Eye (tissue), 1 donor: ENCODE measurements at regions not wholly inside any gene's neighbourhood (a gene's known extent, or its start where the extent isn't known, plus 50 kb on each side); places are given as distances from the start of the nearest gene placed in this dataset.

ENCODE experiments used
- DNase-seq: peaks from one replicate; pipeline ENCODE4 v3.0.0-alpha.2; 2015

DNA sequence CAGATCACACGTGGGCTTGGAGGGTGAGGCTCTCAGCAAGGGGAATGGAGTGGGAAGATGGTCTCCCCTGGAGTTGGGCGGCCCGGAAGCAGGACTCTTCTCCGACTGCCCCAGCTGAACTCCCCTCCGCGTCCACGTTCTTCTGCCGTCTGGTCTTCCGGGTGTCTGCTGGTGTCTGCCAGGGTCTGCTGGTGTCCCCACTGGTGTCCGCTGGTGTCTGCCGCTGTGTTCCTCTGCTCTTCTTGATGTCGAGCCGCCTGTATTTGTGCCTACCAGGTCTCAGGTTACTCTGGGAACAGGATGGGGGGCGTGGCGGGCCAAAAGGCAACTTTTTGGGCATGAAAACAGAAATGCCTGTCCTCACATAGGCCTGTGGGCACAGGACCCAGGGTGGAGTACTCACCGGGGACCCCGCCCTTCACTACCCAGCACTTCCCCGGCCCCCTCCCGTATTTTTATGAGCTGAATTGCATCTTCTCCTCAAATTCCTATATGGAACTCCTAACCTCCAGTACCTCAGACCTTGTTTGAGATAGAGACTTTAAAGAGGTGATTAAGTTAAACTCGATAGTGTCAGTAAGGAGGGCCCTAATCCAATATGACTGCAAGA lies 675.4 kb downstream of the SEMA5A start:
- no peak for DNase-seq

DNA sequence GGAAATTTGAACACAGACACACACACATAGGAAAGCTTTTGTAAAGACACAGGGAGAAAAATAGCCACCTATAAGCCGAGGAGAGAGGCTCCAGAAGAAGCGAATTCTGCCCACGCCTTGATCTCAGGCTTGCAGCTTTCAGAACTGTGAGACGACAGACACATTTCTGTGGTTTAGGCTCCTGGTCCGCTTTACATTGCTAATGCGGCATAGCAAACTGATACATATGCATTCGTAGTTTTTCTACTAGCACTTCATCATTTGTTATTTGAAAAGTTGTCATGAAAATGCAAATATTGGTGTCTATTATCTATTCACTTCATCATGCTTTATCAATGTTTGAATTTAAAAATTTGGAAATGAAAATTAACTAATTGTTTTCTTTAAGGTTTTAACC lies 674.9 kb downstream of the SEMA5A start:
- DNase-seq, result no peak

DNA sequence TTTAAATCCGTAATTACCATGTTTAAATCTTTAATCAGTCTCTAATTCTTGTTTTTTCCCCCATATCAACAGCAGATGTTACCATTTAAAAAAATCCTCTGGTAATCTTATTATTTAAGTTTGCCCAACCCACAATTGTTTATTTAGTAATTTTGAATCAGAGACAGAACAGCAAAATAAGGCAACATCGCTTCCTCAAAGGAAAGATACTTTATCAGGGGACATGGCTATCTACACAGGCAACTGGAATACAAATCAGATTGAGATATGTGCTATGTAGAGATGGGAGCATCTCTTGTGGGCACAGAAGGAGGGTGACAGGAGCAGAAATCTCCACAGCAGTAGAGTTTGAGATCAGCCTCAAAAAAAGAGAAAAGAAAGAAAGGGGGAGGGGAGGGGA lies 674.4 kb downstream of the SEMA5A start:
- no peak for DNase-seq

DNA sequence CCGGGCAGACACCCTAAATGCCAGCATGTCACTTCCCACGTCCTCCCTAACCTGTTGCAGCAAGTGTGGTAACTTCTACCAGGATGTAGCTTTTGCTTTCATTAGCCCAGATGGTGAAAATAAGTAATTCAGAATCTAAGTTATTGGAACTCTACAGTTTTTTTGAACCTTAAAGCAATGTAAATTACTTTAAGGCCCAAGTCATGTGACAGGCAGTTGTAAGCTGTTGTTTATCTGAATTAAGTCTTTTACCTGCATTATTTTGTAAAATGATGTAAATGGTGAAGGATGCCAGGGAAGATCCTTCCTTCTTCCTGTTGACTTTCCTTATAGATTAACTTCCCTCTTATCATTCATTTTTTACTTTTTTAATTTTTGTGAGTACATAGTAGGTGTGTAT lies 670.2 kb downstream of the SEMA5A start:
- no peak for DNase-seq

DNA sequence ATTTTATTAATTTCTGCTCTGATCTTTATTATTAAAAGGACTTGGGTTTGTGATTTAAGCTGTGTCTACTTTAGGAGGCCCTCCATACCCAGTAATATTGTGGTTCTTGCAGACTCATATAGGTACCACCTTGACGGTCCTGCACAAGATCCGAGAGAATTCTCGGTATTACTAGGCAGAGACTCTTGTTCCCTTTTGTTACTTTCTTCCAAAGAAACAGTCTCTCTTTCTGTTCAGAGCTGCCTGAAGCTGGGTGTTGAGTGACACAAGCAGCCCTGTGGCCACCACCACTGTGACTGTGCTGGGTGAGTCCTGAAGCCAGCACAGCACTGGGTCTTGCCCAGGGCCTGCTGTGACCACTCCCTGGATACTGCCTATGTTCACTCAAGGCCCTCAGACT lies 666.6 kb downstream of the SEMA5A start:
- DNase-seq, result no peak

DNA sequence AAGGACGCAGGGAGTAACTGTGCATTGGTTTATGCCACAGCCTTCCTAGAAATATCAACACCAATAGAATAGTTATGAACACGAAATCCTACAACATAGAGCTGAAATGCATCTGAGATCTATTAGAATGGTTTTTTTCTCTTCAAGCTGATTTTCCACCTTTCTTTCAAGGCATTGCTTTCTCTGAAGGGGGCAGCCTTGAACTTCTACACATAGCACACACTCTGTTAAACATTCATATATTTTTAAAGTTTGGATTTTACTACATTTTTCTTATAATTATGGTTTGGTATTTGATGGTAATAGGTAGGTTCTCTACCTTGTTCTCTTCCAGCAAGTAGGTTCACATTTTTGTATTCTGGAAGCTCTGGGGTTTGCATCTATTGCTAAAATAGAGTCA lies 661.8 kb downstream of the SEMA5A start:
- DNase-seq, result no peak

DNA sequence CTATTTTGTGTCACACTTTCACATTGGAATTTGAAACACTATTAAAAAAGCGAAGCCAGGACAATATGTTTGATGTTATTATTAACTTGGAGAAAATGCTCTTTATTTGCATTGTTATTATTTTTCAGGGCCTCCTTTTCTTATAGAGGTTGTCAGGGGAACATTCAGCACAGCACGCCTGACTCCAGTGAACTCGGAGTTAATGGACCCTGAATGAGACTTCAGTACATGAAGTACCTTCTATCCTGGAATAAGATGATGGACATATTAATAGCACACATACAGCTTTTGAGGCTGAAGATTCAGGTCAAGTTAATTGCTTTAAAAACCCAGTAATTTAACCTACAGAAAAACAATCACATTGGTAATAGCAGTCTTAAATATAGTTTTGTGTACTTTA lies 652.9 kb downstream of the SEMA5A start:
- no peak for DNase-seq

DNA sequence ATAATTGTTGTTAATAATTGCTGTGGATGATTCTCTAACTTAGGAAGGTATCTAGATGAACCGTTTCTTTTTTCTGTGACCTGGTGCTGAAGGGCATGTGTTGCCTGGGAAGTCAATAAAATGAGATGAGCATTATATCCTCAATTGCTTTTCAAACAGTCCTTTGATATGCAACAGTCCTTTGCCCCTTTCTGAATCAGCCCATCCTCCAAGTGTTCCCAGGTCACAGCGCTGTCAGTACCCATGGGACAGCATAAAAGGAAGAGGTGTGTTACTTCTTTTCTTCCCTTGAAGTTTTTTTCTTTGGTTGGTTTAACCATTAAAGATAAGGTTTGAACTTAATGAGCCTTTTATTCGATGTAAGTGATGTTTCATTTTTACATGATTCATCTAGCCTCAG lies 651.8 kb downstream of the SEMA5A start:
- no peak for DNase-seq

DNA sequence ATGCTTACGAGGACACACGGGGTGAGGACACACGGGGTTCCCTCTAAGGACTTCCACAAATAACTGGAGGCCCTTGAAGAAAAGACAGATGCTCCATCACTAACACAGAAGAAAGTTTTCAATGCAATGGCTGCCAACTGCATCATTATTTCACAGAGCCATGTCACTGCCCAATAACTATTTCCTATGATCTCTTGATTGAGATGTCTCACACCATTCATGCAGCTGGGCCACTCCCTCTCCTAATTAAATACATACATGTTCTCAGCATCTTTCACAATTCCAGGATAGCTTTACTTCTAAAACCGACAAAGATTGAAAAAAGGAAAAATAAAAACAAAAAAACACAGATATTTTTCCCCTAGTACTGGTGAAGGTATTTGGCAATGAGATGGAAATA lies 650.8 kb downstream of the SEMA5A start:
- no peak for DNase-seq

DNA sequence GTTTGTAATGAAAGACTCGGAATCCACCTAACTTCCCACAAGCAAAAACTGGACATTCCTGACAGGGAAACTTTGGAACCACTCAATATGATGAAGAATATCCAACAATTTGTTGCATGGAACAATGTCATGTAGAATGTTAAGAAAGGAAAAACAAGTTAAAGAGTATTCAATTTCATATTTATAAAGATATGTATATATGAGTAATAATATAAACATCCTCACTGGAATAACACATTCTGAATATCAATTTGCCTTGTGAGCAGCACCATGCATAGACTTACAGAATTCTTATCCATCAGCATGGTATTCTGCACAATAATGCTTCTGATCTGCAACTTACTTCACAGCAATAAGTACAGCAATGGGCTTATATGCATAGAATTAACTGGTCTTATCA lies 650.3 kb downstream of the SEMA5A start:
- DNase-seq, result no peak

DNA sequence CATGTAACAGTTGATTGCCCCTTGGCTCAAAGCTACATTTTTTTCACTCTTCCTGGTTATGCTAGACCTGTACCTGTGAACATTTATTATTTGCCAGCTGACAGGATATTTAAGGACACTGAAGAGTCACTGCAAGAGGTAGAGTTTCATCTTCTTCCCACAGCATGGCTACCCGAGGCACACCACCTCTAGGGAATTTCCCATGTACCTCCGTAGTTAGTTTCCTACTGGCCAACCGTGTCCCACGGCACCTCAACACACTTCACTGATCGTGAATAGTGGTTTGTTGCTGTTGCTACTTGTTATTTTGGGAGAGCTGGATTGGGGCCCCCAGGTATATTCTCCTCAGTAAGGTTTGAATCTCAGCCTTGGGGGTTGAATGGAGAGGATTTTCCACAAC lies 648.6 kb downstream of the SEMA5A start:
- no peak for DNase-seq

DNA sequence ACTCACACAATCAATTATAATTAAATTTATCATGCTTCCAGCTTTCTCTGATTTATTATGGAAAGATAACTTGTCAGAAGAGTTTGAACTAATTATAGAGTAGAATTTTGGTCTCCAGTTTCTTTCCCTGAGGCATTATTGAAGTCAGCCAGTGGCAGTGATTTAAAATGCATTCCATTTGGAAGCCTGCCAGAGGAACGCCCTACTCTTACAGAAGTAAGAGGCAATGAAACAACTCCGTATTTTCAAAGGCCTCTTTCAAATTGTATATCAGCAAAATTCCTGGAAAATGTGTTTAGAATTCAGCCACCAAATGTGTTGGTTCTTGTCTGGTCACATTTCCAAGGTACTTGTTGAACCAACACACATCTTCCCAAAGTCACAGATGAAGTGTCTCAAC lies 640.9 kb downstream of the SEMA5A start:
- DNase-seq, result peak; percentile 65

DNA sequence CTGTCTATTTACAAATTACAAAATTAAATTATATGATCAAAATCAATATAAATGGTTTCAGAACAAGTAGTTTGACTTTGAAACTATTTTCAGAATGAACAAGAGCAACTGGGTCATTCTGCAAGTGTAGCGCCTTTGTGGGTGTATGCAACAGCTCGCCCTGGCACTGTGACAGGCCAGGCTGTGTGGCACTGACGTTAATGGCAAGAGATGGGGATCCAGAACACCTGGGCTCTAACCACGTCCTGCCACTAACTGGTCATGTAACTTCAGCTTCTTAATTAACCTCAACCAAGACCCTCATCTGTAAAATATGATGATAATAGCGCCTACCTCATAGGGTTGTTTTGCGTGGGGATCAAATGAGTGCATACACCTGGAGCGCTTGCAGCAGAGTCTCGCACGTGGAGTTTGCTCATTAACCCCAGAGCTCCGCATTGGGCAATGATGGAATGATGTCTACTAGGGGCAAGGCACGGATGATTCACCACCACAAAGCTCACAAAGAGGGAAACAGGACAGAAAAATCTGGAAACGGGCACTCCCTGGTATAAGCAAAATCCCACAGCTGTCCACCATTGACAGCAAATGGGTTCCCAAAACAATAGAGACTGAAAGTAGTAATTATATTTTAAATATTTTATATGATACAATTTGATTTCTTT lies 639.4 kb downstream of the SEMA5A start:
- no peak for DNase-seq

DNA sequence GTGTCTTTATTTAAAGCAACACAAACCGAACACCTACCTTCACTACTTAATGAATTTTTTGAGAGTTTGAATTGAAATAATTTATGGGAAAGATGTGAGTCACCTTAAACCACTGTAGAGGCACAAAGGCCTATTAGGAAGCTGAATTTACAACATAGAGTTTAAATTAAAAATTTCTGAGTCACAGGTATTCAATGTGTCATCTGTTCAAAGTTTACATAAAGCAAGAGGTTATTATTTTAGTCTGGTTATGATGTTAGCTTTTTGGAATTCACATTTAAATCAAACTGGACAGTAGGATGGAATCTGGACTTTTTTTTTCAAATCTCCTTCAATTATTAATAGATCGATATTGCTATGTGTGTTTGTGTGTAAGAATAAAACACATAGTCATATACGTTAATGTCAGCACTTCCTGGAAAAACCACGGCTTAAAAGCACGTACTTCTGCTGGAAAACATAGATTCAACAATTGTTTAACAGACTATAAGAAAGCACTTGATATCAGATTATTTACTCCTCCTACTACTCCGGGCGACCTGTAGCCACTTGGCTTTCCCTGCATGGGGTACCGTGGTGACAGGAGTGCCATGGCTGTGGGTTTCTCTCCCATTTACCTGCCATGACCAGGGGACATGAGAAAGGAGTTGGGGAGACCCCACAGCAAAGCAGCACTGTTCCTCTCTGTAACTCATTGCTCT lies 638.6 kb downstream of the SEMA5A start:
- no peak for DNase-seq

DNA sequence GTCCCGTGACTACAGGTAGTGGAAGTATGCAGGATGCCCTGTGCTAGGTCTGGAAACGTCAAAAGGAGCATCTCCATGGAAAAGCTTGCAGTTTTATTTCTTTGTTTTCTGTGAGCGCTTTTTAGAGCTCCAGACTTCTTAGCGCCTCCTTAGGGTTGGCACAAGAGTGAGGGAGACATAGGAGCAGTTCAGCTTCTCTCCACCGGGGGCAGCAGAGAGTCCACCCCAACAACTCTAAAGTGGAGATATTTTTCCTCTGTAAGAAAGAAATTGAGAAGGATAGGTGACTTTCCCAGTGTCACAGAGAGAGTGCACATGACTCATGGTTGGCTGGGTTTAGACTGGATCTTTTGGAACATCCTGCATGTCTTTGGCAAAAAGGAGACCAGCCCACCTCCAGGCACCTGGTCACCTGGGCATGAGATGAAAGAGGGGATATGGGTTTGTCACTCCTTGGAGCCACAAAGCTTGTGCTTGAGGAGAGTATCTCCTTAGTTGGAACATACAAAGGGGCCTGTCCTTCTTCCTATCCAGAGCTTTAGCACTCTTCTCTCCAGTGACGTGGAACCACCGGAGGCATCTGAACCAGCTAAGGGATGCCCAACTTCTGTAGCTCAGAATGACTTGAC lies 637.7 kb downstream of the SEMA5A start:
- peak; percentile 39 for DNase-seq

DNA sequence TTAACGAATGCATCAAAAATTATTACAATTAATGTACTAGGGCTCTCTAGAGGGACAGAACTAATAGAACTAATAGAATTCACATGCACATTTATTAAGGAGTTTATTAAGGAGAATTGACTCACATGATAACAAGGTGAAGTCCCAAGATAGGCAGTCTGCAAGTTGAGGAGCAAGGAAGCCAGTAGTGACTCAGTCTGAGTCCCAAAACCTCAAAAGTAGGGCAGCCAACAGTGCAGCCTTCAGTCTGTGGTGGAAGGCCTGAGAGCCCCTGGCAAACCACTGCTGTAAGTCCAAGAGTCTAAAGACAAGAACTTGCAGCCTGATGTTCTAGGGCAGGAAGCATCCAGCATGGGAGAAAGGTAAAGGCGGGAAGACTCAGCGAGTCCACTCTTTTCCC lies 633.8 kb downstream of the SEMA5A start:
- DNase-seq, result no peak

DNA sequence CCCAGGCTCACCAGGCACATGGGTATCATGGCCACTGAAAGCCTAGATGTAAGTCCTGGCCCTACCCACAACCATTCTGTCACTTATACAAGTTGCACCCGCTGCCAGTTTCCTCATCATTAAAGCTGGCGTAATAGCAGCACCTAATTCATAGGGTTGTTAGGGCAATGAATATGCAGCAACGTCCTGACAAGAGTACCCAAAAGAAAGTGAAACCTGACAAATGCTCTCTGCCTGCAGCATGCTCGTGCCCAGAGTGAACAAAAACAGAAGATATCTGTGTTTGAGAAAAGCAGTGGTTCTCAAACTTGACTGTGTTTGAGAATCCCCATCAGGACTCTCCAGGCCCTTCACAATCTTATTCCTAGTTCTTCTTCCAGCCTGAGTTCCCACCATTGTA lies 632.4 kb downstream of the SEMA5A start:
- no peak for DNase-seq

DNA sequence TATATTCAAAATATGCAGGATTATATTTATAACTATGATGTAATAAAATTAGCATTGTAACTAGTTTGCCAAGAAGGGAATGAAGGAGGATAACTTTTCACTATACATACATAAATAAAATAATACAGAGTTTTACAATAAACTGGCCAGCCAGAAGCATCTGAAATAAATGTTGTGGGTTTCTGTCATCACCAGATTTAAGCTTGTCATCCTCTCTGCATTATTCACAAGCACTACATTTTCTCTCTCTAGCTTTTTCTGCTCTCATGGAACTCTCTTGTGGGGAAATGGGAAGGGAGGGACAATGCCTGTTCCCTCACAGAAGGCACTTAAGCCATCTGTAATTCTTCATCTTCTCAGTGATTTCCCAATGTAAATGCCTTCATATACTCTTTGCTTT lies 626.8 kb downstream of the SEMA5A start:
- peak; percentile 4 for DNase-seq

DNA sequence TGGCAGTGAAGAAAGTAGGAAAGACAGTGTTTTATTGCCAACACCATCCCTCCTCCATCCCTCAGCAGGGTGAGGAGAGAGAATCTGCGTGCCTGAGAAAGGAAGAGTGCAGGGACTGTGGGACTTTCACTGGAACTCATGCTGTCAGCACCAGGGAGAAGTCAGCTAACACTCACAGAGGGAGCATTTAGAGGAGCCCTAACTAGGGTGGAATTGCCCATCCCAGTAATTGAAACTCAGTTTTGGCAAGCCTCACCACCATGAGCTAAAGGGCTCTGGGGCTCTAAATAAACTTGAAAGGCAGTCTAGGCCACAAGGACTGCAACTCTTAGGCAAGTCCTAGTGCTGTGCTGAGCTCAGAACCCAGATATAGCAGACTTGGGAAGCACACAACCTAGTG lies 622.3 kb downstream of the SEMA5A start:
- DNase-seq, result no peak

DNA sequence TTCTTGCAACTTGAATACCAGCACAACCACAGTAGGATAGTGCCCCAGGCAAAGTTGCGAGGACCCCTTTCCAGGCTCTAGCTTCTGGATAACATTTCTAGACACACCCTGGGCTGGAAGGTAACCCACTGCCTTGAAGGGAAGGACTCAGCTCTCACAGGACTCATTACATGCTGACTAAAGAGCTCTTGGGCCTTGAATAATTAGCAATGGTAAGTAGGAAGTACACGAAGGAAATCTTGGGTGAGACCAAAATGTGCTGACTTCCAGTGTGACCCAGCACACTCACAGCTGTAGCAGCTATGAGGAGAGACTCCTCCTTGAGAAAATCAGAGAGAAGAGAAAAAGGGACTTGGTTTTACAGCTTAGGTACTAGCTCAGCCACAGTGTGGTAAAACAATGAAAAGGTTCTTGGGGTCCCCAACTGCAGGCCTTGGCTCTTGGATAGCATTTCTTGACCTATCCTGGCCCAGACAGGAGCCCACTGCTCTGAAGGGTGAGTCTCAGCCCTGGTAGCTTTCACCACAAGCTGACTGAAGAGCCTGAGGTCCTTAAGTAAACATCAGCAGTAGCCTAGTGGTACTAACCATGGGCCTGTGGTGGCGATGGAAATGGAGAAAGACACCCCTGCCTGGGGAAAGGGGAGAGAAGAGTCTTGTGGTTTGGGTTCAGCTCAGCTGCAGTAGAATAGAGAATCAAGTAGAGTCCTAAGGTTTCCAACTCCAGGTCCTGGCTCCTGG lies 621.7 kb downstream of the SEMA5A start:
- no peak for DNase-seq

DNA sequence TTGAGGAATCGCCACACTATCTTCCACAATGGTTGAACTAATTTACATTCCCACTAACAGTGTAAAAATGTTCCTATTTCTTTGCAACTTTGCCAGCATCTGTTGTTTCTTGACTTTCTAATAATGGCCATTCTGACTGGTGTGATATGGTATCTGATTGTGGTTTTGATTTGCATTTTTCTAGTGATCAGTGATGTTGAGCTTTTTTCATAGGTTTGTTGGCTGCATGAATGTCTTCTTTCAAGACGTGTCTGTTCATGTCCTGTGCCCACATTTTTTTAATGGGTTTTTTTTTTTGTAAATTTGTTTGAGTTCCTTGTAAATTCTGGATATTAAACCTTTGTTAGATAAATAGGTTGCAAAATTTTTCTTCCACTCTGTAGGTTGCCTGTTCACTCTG lies 615.9 kb downstream of the SEMA5A start:
- DNase-seq, result no peak

DNA sequence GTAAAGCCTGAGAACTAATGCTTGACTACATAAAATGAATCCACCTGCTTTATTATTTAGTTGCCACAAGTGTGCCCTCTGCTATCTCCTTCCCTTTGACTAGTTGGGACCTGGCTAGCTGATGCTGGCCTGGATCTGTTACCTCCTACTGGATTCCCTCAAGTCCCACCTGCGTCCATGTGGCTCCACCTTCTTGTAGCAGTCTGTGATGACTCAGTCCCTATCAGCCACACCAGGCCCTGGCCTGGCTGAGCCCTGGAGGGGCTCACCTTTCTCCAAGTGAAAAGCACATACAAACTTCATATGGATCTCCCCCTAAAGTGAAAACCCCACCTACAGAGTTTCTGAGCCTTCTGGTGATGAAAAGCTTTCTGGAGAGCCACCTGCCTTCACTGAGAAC lies 611.4 kb downstream of the SEMA5A start:
- DNase-seq, result no peak

DNA sequence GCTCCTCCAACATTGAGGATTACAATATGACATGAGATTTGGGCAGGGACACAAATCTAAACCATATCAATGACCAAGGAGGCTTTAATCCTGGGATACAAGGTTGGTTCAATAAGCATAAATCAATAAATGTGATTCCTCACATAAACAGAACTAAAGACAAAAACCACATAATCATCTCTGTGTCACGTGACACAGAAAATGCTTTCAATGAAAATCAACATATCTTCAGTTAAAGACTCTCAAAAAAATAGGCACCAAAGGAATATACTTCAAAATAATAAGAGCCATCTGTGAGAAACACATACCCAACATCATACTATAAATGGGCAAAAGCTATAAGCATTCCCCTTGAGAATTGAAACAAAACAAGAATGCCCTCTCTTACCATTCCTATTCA lies 604.9 kb downstream of the SEMA5A start:
- DNase-seq, result no peak
